HepG2 (cell line): ENCODE measurements at regions not wholly inside any gene's neighbourhood (a gene's known extent, or its start where the extent isn't known, plus 50 kb on each side); places are given as distances from the start of the nearest gene placed in this dataset.

ENCODE experiments used
- ATAC-seq: fragments of 200-7000 bp; cut with Tn5 transposase; 3 replicates; pipeline ENCODE4 v1.9.1; 2020; ENCODE audit warnings: mild to moderate bottlenecking, moderate library complexity
- BruUV-seq: library from RNA; stranded (reverse); fragments of 400-500 nt; replicated peaks from 2 replicates; lab custom pipeline; 2021; lab: Mats Ljungman, UMichigan
- CTCF ChIA-PET: fragments of 300-600 bp; formaldehyde crosslinking; extraction: SDS; loops from one replicate; lab custom pipeline; 2021; ENCODE audit warnings: low total read pairs, inconsistent platforms, low intra/inter-chr PET ratio; lab: Yijun Ruan, JAX
- POLR2A ChIA-PET: fragments of 350-600 bp; sonication (Branson Sonifier 250); formaldehyde crosslinking; loops from one replicate; lab custom pipeline; 2020; ENCODE audit warnings: antibody characterized with exemption, inconsistent platforms; lab: Yijun Ruan, JAX
- DNase-seq: peaks from one replicate; pipeline ENCODE4 v3.0.0-alpha.2; 2015; ENCODE audit warnings: low spot score
- FAIRE-seq: peaks from 3 replicates; lab custom pipeline; 2011; peaks lifted over from hg19 to GRCh38; lab: Jason Lieb, UNC
- H2AFZ ChIP-seq: one replicate; pipeline ENCODE4 v1.6.1; 2011; ENCODE audit warnings: low read length, inconsistent platforms
- H3K27ac ChIP-seq: fragments of 300-600 bp; 3 replicates; pipeline ENCODE4 v1.8.0; 2011; ENCODE audit warnings: mixed run types, mild to moderate bottlenecking, mixed read lengths, low read length, inconsistent platforms; ENCODE audit not compliant: insufficient read depth; ENCODE audit errors: extremely low read length
- H3K27me3 ChIP-seq, 2 experiments: fragments of 200-600 bp in 1 of 2; 2 replicates in 1 of 2; 3 replicates in 1 of 2; pipeline versions ENCODE4 v1.6.0 to v1.8.0; 2011; ENCODE audit warnings: low read length in 2 of 2, mild to moderate bottlenecking in 2 of 2, moderate library complexity in 2 of 2, inconsistent platforms in 1 of 2; ENCODE audit not compliant: insufficient read depth in 2 of 2, control insufficient read depth in 1 of 2
- H3K36me3 ChIP-seq, 2 experiments: fragments of 200-600 bp in 1 of 2; replicated peaks in 1 of 2; 2 replicates in 1 of 2; 3 replicates in 1 of 2; pipeline versions ENCODE4 v1.5.1 to v1.8.0; 2011; ENCODE audit warnings: low read length in 2 of 2, inconsistent platforms in 1 of 2; ENCODE audit not compliant: insufficient read depth in 2 of 2, control insufficient read depth in 1 of 2
- H3K4me1 ChIP-seq: 2 replicates; pipeline ENCODE4 v1.5.1; 2012; ENCODE audit warnings: low read length, inconsistent platforms; ENCODE audit not compliant: insufficient read depth
- H3K4me2 ChIP-seq: 2 replicates; pipeline ENCODE4 v1.6.0; 2011; ENCODE audit warnings: low read depth, low read length, inconsistent platforms
- H3K4me3 ChIP-seq, 3 experiments: fragments of 200-600 bp in 1 of 3; sonication (generic), shearing (Covaris generic) in 1 of 3; replicated peaks in 1 of 3; 2 replicates each; pipeline ENCODE4 v1.5.1; 2011 to 2016; ENCODE audit warnings: low read length in 3 of 3, inconsistent platforms in 2 of 3, low read depth in 2 of 3, mild to moderate bottlenecking in 2 of 3, control low read depth in 1 of 3, mixed read lengths in 1 of 3; ENCODE audit not compliant: insufficient read depth in 1 of 3
- H3K79me2 ChIP-seq: one replicate; pipeline ENCODE4 v1.6.1; 2011; ENCODE audit warnings: low read length, inconsistent platforms; ENCODE audit not compliant: insufficient read depth
- H3K9ac ChIP-seq: 2 replicates; pipeline ENCODE4 v1.6.0; 2011; ENCODE audit warnings: mild to moderate bottlenecking, low read depth, low read length, inconsistent platforms; ENCODE audit not compliant: insufficient read depth
- H3K9me3 ChIP-seq: 2 replicates; pipeline ENCODE4 v1.5.1; 2012; ENCODE audit warnings: mild to moderate bottlenecking, low read length
- H4K20me1 ChIP-seq: 2 replicates; pipeline ENCODE4 v1.6.0; 2011; ENCODE audit warnings: inconsistent platforms, mild to moderate bottlenecking, low read length, moderate library complexity; ENCODE audit not compliant: insufficient read depth
- ESRRA ChIP-seq: sonication (generic); formaldehyde crosslinking; IDR thresholded peaks from 2 replicates; pipeline ENCODE4 v1.5.1; 2020; ENCODE audit warnings: mild to moderate bottlenecking, low read depth, missing genetic modification reagents
- HOXA3 ChIP-seq: sonication (generic); formaldehyde crosslinking; IDR thresholded peaks from 2 replicates; pipeline ENCODE4 v1.5.0; 2020; ENCODE audit warnings: missing genetic modification reagents
- KLF16 ChIP-seq, 2 experiments: sonication (generic) in 1 of 2; formaldehyde crosslinking in 1 of 2; IDR thresholded peaks; 2 replicates each; pipeline versions ENCODE4 v1.6.1 to v1.8.0; 2016 to 2023; ENCODE audit warnings: missing genetic modification reagents in 2 of 2, missing compliant biosample characterization in 1 of 2
- MBD4 ChIP-seq: IDR thresholded peaks from 2 replicates; pipeline ENCODE4 v1.6.1; 2012; ENCODE audit warnings: low read length, inconsistent platforms, borderline replicate concordance
- NCOA2 ChIP-seq: sonication (generic); formaldehyde crosslinking; IDR thresholded peaks from 2 replicates; pipeline ENCODE4 v1.8.0; 2022; ENCODE audit warnings: inconsistent platforms
- ZNF451 ChIP-seq: sonication (generic); formaldehyde crosslinking; IDR thresholded peaks from 2 replicates; pipeline ENCODE4 v1.5.0; 2020; ENCODE audit warnings: mild to moderate bottlenecking, missing genetic modification reagents
- ZNF577 ChIP-seq: sonication (generic); formaldehyde crosslinking; IDR thresholded peaks from 2 replicates; pipeline ENCODE4 v1.4.0; 2020; ENCODE audit warnings: mild to moderate bottlenecking, low read depth, missing genetic modification reagents, borderline replicate concordance
- ZSCAN30 ChIP-seq: sonication (generic); formaldehyde crosslinking; IDR thresholded peaks from 2 replicates; pipeline ENCODE4 v1.5.0; 2020; ENCODE audit warnings: mild to moderate bottlenecking, missing genetic modification reagents
- WGBS: methylation state at CpG from one replicate; pipeline ENCODE4 v1.1.6; 2017; ENCODE audit warnings: low lambda C conversion rate; 5-methylcytosine and 5-hydroxymethylcytosine counted together
- in situ Hi-C: cut with HindIII; loops from 2 replicates; pipeline ENCODE4 v1.10.0; 2017; ENCODE audit warnings: low pct_unique_long_range_greater_than_20kb; ENCODE audit not compliant: extremely low pct_ligation_motif_present
- intact Hi-C: fragments of 100-400 bp; cut with micrococcal nuclease; formaldehyde crosslinking; loops from one replicate; pipeline ENCODE4 v1.10.0; 2022; ENCODE audit not compliant: unreplicated experiment
- TF ChIP-seq, protein P1 (sequence below): sonication (generic); formaldehyde crosslinking; IDR thresholded peaks from 2 replicates; pipeline ENCODE4 v1.4.0; 2020; ENCODE audit warnings: mild to moderate bottlenecking, missing genetic modification reagents
- TF ChIP-seq, protein P2 (sequence below): sonication (generic); formaldehyde crosslinking; IDR thresholded peaks from 2 replicates; pipeline ENCODE4 v1.5.1; 2020; ENCODE audit warnings: missing genetic modification reagents, mild to moderate bottlenecking, borderline replicate concordance

DNA sequence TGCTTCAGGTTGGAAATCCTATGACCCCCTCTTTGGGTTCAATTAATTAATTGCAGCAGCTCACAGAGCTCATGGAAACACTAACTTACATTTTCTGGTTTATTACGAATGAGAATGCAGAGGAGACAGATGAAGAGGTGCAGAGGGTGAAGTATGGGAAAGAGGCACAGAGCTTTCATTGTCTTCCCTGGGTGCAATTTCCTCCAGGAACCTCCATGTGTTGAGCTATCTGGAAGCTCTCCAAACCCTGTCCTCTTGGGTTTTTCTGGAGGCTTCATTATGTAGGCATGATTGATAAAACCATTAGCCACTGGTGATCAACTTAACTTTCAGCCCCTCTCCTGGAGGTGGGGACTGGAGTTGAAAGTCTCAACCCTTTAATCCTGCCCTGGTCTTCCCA is 133.0 kb upstream of the AUTS2 start:
- ChIA-PET CTCF (no interaction called here), POLR2A (no interaction called here)
- Histone ChIP-seq H4K20me1 (no peaks in the 10 kb centered on the region), H3K27ac (no peak overlapping the region), H3K9me3 (peaks cover 21% of the 10 kb centered on the region; the same call in 1 of the 2 replicates), H3K79me2 (no peaks in the 10 kb centered on the region), H3K4me3 (no peak overlapping the region), H3K9ac (no peak overlapping the region), H3K36me3 (no peaks in the 10 kb centered on the region), H3K27me3 (no peaks in the 10 kb centered on the region), H3K4me2 (no peak overlapping the region), H3K4me1 (no peaks in the 10 kb centered on the region), H2AFZ (no peak overlapping the region)
- BruUV-seq = no TSS peak
- in situ Hi-C loops = no loop called here
- TF ChIP-seq ZNF451 (CRISPR knock-in tag) (no peak), ZSCAN30 (no peak), HOXA3 (no peak), NCOA2 (no peak), KLF16 (CRISPR knock-in tag; IDR thresholded peaks at IDR 0.05) (no peak), ESRRA (CRISPR knock-in tag) (no peak), MBD4 (no peak), ZNF577 (CRISPR knock-in tag) (no peak)
- TF ChIP-seq, protein P1, sequence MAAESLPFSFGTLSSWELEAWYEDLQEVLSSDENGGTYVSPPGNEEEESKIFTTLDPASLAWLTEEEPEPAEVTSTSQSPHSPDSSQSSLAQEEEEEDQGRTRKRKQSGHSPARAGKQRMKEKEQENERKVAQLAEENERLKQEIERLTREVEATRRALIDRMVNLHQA (CRISPR knock-in tag) = no peak
- TF ChIP-seq, protein P2, sequence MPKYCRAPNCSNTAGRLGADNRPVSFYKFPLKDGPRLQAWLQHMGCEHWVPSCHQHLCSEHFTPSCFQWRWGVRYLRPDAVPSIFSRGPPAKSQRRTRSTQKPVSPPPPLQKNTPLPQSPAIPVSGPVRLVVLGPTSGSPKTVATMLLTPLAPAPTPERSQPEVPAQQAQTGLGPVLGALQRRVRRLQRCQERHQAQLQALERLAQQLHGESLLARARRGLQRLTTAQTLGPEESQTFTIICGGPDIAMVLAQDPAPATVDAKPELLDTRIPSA (CRISPR knock-in tag) = no peak
- ATAC-seq (no peak), DNase-seq (no peak), FAIRE-seq (no peak)
- intact Hi-C loops = no loop called here
- WGBS = 8% methylated on average over 1 of the region's 1 CpG
